ENCODE measurements at regions not wholly inside any gene's neighbourhood (a gene's known extent, or its start where the extent isn't known, plus 50 kb on each side); places are given as distances from the start of the nearest gene placed in this dataset.
"Not testable (repeated sequence)": the region's sequence is repeated elsewhere in the genome, so short reads cannot be mapped to it uniquely, and the experiment has no call there.

DNA sequence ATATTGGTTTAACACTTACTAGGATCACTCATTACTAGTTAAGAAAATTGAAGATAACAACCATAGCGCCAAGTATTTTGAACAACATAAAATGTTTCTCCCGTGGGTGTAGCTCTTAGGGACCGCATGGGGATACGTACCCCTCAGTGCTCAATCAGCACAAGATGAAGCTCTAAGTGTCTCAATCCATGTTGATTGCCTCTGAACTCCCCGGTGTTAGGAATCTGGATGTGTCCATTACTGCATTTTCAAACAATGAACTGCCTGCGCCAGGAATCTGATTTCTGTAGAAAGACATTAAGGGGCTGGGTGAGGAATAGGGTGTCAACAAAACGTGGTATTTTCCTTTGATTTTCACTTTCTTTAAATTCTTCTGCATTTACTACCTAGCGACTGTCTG lies 100.2 kb downstream of the LMO4 start:
- Histone ChIP-seq H3K27ac (no peak overlapping the region), H3K4me3 (no peak overlapping the region), H3K36me3 (no peaks in the 10 kb centered on the region), H3K4me1 (peaks cover 12% of the 10 kb centered on the region), H3K9me3 (no peaks in the 10 kb centered on the region), H3K27me3 (no peaks in the 10 kb centered on the region)
- TF ChIP-seq EP300 (IDR thresholded peaks at IDR 0.05) (no peak), POLR2A (IDR thresholded peaks at IDR 0.05) (no peak), POLR2AphosphoS5 (IDR thresholded peaks at IDR 0.05) (no peak)
- TF ChIP-seq, protein P1, sequence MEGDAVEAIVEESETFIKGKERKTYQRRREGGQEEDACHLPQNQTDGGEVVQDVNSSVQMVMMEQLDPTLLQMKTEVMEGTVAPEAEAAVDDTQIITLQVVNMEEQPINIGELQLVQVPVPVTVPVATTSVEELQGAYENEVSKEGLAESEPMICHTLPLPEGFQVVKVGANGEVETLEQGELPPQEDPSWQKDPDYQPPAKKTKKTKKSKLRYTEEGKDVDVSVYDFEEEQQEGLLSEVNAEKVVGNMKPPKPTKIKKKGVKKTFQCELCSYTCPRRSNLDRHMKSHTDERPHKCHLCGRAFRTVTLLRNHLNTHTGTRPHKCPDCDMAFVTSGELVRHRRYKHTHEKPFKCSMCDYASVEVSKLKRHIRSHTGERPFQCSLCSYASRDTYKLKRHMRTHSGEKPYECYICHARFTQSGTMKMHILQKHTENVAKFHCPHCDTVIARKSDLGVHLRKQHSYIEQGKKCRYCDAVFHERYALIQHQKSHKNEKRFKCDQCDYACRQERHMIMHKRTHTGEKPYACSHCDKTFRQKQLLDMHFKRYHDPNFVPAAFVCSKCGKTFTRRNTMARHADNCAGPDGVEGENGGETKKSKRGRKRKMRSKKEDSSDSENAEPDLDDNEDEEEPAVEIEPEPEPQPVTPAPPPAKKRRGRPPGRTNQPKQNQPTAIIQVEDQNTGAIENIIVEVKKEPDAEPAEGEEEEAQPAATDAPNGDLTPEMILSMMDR (IDR thresholded peaks at IDR 0.05): no peak
- WGBS: 89% methylated on average over 8 of the region's 8 CpGs
- DNase-seq (ENCODE audit: low spot score in 2 of 2): no peak

DNA sequence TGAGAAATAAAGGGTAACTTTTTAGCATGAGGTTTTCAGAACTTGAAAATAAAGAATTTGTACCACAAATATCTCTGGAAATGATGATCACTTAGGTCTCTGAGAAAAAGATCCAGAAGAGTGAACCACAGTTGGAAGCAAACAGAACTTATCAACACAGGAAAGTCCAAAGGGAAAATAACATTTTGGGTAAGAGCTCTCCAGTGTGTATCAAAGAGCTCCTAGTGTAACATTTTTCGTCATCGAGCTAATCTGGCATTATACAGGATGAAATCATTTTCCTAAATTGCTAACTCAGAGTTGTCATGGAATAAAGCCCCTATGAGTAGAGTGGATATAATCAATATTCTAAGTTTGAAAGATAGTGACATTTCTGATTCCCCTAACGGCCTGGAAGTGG lies 104.0 kb downstream of the LMO4 start:
- no peak for DNase-seq (ENCODE audit: low spot score in 2 of 2)
- H3K27me3 ChIP-seq: no peaks in the 10 kb centered on the region
- no peak for TF ChIP-seq EP300 (IDR thresholded peaks at IDR 0.05)
- TF ChIP-seq, protein P1 (IDR thresholded peaks at IDR 0.05): no peak
- no peak for TF ChIP-seq POLR2AphosphoS5 (IDR thresholded peaks at IDR 0.05)
- no peak for TF ChIP-seq POLR2A (IDR thresholded peaks at IDR 0.05)
- no peaks in the 10 kb centered on the region for H3K36me3 ChIP-seq
- H3K27ac ChIP-seq: no peak overlapping the region
- H3K4me1 ChIP-seq: peaks cover 41% of the 10 kb centered on the region
- H3K9me3 ChIP-seq: no peaks in the 10 kb centered on the region
- no peak overlapping the region for H3K4me3 ChIP-seq
- 68% methylated on average over 3 of the region's 3 CpGs for WGBS

DNA sequence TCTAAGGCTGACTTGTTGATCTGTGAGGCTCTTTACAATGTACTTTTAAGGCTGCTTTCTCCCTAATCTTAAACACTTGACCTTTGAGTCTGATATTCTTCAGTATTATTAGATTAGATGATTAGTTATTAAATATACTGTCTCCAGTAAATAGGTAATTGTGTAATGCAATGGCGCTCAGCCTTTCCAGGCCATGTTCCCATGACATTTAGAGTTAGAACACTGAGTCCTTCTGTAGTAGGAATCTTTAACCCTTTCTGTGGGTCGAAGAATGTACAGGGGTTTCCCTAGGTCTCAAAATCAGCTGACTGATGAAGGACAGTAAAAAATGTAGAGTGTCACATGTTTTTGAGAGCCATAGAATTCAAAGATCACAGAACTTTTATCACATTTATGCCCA lies 104.4 kb downstream of the LMO4 start:
- Histone ChIP-seq H3K27ac (peak overlapping the region; percentile 6), H3K4me1 (peaks cover 41% of the 10 kb centered on the region)
- not testable (repeated sequence) for H3K4me3 ChIP-seq; H3K9me3 ChIP-seq; DNase-seq (ENCODE audit: low spot score in 2 of 2); H3K27me3 ChIP-seq; H3K36me3 ChIP-seq
- WGBS: 58% methylated on average over 2 of the region's 2 CpGs

DNA sequence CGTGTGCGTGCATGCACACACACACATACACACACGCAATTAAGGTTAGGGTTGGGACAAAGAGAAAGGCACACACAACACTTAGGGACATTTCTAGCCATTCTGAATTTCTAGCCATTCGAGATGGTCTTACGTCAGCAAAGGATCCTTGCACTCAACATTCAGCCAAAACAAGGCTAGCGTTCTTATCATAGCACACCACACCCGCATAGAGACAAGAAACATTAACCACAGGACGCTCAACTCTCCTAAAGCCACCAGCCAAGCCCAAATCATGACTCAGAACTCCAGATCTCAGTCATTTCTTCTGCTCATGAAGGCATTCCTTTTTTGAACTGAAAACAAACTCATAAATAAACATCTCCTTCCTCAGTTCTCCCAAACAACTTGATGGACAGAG lies 106.8 kb downstream of the LMO4 start:
- no peak for DNase-seq (ENCODE audit: low spot score in 2 of 2)
- Histone ChIP-seq H3K9me3 (no peaks in the 10 kb centered on the region), H3K27ac (peak overlapping the region; percentile 61), H3K4me3 (no peak overlapping the region), H3K4me1 (peaks cover 41% of the 10 kb centered on the region), H3K36me3 (no peaks in the 10 kb centered on the region), H3K27me3 (no peaks in the 10 kb centered on the region)
- 72% methylated on average over 8 of the region's 8 CpGs for WGBS
- TF ChIP-seq POLR2A (IDR thresholded peaks at IDR 0.05) (no peak), POLR2AphosphoS5 (IDR thresholded peaks at IDR 0.05) (no peak), EP300 (IDR thresholded peaks at IDR 0.05) (no peak)
- TF ChIP-seq, protein P1 (IDR thresholded peaks at IDR 0.05): no peak

DNA sequence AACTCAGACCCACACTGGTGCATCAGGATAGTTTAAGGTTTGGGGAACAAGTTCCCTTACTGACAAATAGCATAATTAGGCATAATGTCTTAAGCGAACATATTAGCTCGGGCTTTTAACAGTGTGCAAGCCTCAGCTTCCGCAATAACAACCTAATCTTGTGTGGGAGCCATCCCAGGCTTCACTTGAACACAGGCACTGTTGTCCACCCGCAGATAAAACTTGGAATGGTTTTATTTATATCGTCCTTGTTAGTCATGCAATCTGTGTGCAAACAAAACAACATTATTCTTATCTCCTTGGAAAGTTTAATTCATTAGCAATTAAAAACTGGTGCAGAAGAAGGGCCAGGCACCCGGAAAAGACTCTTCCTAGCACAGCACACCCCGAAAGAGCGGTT lies 107.4 kb downstream of the LMO4 start:
- Histone ChIP-seq H3K4me1 (peaks cover 41% of the 10 kb centered on the region), H3K27ac (peak overlapping the region; percentile 61)
- H3K27me3 ChIP-seq; DNase-seq (ENCODE audit: low spot score in 2 of 2); H3K4me3 ChIP-seq; H3K36me3 ChIP-seq; H3K9me3 ChIP-seq: not testable (repeated sequence)
- 49% methylated on average over 8 of the region's 8 CpGs for WGBS

DNA sequence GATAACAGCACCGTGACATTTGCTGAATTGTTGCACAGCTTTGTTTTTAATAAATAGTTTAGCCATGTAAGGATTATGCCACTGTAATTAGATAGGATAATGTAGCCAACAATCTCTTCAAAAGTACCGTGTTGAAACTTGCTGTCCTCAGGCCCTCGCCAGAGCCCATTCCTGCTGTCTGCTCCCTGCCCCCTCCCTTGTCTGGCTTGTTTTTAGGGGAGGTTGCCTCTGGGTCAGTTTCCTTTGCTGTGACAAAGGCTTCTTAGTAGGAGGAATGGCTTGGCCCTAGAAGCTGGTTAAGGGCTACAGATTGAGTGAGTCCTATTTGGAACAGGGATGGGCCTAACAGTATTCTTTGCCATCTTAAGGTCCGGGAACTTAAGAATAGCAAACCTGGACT lies 107.9 kb downstream of the LMO4 start:
- Histone ChIP-seq H3K4me1 (peaks cover 41% of the 10 kb centered on the region), H3K9me3 (no peaks in the 10 kb centered on the region), H3K4me3 (no peak overlapping the region), H3K27me3 (no peaks in the 10 kb centered on the region), H3K27ac (peak overlapping the region; percentile 61), H3K36me3 (no peaks in the 10 kb centered on the region)
- no peak for DNase-seq (ENCODE audit: low spot score in 2 of 2)
- TF ChIP-seq POLR2AphosphoS5 (IDR thresholded peaks at IDR 0.05) (no peak), EP300 (IDR thresholded peaks at IDR 0.05) (no peak), POLR2A (IDR thresholded peaks at IDR 0.05) (no peak)
- TF ChIP-seq, protein P1 (IDR thresholded peaks at IDR 0.05): no peak
- WGBS: 49% methylated on average over 3 of the region's 4 CpGs

Data from suprapubic skin (tissue), 4 donors.